ENCODE measurements at regions not wholly inside any gene's neighbourhood (a gene's known extent, or its start where the extent isn't known, plus 50 kb on each side); places are given as distances from the start of the nearest gene placed in this dataset.
"Not testable (repeated sequence)": the region's sequence is repeated elsewhere in the genome, so short reads cannot be mapped to it uniquely, and the experiment has no call there.

- TF ChIP-seq EP300 (IDR thresholded peaks at IDR 0.05): no peak
- no peak for TF ChIP-seq POLR2AphosphoS5 (IDR thresholded peaks at IDR 0.05)
- no peak for TF ChIP-seq POLR2A (IDR thresholded peaks at IDR 0.05)
- WGBS: 79% methylated on average over 8 of the region's 8 CpGs
- Histone ChIP-seq H3K27ac (no peak overlapping the region), H3K9me3 (peaks cover 4% of the 10 kb centered on the region), H3K27me3 (no peaks in the 10 kb centered on the region), H3K4me3 (no peak overlapping the region), H3K36me3 (no peaks in the 10 kb centered on the region), H3K4me1 (no peaks in the 10 kb centered on the region)
- no peak for DNase-seq (ENCODE audit: low spot score in 2 of 2)
Observed at GRCh38 chr4:179678093-179678814, 2236.0 kb upstream of the AGA start.

DNA sequence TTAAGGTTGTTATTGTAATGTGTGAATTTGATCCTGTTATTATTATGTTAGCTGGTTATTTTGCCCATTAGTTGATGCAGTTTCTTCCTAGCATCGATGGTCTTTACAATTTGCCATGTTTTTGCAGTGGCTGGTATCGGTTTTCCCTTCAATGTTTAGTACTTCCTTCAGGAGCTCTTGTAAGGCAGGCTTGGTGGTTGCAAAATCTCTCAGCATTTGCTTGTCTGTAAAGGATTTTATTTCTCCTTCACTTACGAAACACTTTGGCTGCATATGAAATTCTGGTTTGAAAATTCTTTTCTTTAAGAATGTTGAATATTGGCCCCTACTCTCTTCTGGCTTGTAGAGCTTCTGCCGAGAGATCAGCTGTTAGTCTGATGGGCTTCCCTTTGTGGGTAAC lies 2241.4 kb upstream of the AGA start:
- H3K9me3 ChIP-seq; DNase-seq (ENCODE audit: low spot score in 2 of 2); H3K27ac ChIP-seq; H3K27me3 ChIP-seq; H3K36me3 ChIP-seq; H3K4me1 ChIP-seq; H3K4me3 ChIP-seq: not testable (repeated sequence)
- 80% methylated on average over 4 of the region's 4 CpGs for WGBS

GRCh38 chr4:179692222-179692621 lies 2250.0 kb upstream of the AGA start:
- Histone ChIP-seq H3K4me1 (no peaks in the 10 kb centered on the region), H3K36me3 (no peaks in the 10 kb centered on the region), H3K27me3 (no peaks in the 10 kb centered on the region), H3K4me3 (no peak overlapping the region), H3K27ac (no peak overlapping the region), H3K9me3 (no peaks in the 10 kb centered on the region)
- no peak for DNase-seq (ENCODE audit: low spot score in 2 of 2)
- TF ChIP-seq EP300 (IDR thresholded peaks at IDR 0.05) (no peak), POLR2A (IDR thresholded peaks at IDR 0.05) (no peak)
- TF ChIP-seq, protein P1, sequence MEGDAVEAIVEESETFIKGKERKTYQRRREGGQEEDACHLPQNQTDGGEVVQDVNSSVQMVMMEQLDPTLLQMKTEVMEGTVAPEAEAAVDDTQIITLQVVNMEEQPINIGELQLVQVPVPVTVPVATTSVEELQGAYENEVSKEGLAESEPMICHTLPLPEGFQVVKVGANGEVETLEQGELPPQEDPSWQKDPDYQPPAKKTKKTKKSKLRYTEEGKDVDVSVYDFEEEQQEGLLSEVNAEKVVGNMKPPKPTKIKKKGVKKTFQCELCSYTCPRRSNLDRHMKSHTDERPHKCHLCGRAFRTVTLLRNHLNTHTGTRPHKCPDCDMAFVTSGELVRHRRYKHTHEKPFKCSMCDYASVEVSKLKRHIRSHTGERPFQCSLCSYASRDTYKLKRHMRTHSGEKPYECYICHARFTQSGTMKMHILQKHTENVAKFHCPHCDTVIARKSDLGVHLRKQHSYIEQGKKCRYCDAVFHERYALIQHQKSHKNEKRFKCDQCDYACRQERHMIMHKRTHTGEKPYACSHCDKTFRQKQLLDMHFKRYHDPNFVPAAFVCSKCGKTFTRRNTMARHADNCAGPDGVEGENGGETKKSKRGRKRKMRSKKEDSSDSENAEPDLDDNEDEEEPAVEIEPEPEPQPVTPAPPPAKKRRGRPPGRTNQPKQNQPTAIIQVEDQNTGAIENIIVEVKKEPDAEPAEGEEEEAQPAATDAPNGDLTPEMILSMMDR (IDR thresholded peaks at IDR 0.05): no peak
- 23% methylated on average over 1 of the region's 1 CpG for WGBS

DNA sequence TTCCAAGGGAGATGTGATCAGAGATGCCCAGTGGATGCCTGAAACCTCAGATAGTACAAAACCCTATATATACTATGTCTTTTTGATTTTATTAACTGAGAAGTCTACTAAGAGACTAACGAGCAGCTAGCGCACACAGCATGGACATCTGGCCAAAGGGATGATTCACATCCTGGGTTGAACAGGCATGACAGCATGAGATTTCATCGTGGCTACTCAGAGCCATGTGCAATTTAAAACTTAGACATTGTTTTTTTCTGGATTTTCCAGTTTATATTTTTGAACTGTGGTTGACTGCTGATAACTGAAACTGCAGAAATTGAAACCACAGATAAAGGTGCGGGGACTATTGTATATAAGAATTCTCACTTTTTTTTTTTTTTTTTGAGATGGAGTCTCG lies 2252.9 kb upstream of the AGA start:
- TF ChIP-seq POLR2AphosphoS5 (IDR thresholded peaks at IDR 0.05) (no peak), EP300 (IDR thresholded peaks at IDR 0.05) (no peak), POLR2A (IDR thresholded peaks at IDR 0.05) (no peak)
- TF ChIP-seq, protein P1 (IDR thresholded peaks at IDR 0.05): no peak
- no peak for DNase-seq (ENCODE audit: low spot score in 2 of 2)
- Histone ChIP-seq H3K4me3 (no peak overlapping the region), H3K4me1 (no peaks in the 10 kb centered on the region), H3K27ac (no peak overlapping the region), H3K36me3 (no peaks in the 10 kb centered on the region), H3K27me3 (no peaks in the 10 kb centered on the region), H3K9me3 (no peaks in the 10 kb centered on the region)
- 84% methylated on average over 5 of the region's 5 CpGs for WGBS

- DNase-seq (ENCODE audit: low spot score in 2 of 2): no peak
- Histone ChIP-seq H3K27ac (no peak overlapping the region), H3K4me1 (no peaks in the 10 kb centered on the region), H3K4me3 (no peak overlapping the region), H3K9me3 (no peaks in the 10 kb centered on the region), H3K36me3 (no peaks in the 10 kb centered on the region), H3K27me3 (no peaks in the 10 kb centered on the region)
- 88% methylated on average over 5 of the region's 5 CpGs for WGBS
- TF ChIP-seq POLR2A (IDR thresholded peaks at IDR 0.05): no peak
- no peak for TF ChIP-seq EP300 (IDR thresholded peaks at IDR 0.05)
- TF ChIP-seq, protein P1 (IDR thresholded peaks at IDR 0.05): no peak
- no peak for TF ChIP-seq POLR2AphosphoS5 (IDR thresholded peaks at IDR 0.05)
Observed at GRCh38 chr4:179698321-179698720, 2256.1 kb upstream of the AGA start.

GRCh38 chr4:179709961-179710624 lies 2267.9 kb upstream of the AGA start:
- H3K36me3 ChIP-seq: no peaks in the 10 kb centered on the region
- TF ChIP-seq POLR2A (IDR thresholded peaks at IDR 0.05) (no peak), POLR2AphosphoS5 (IDR thresholded peaks at IDR 0.05) (no peak), EP300 (IDR thresholded peaks at IDR 0.05) (no peak)
- TF ChIP-seq, protein P1 (IDR thresholded peaks at IDR 0.05): no peak

More at GRCh38 chr4:179709961-179710624, 2267.9 kb upstream of the AGA start:
- Histone ChIP-seq H3K27me3 (no peaks in the 10 kb centered on the region), H3K9me3 (no peaks in the 10 kb centered on the region), H3K4me1 (no peaks in the 10 kb centered on the region), H3K4me3 (no peak overlapping the region), H3K27ac (no peak overlapping the region)
- no peak for DNase-seq (ENCODE audit: low spot score in 2 of 2)
- WGBS: 59% methylated on average over 4 of the region's 4 CpGs
